ENCODE measurements at regions not wholly inside any gene's neighbourhood (a gene's known extent, or its start where the extent isn't known, plus 50 kb on each side); places are given as distances from the start of the nearest gene placed in this dataset.

- no peak for DNase-seq (ENCODE audit: low spot score)
- H3K4me3 ChIP-seq: no peak overlapping the region
- 90% methylated on average over 4 of the region's 4 CpGs for WGBS
- no peak overlapping the region for H3K27ac ChIP-seq
- H3K27me3 ChIP-seq (replicated peaks; ENCODE audit: insufficient read depth): no peaks in the 10 kb centered on the region
- H3K9me3 ChIP-seq: no peaks in the 10 kb centered on the region
- intact Hi-C loops (cut with DNase I): no loop called here
- no peaks in the 10 kb centered on the region for H3K4me1 ChIP-seq (replicated peaks)
- TF ChIP-seq CTCF (IDR thresholded peaks at IDR 0.05) (no peak), POLR2AphosphoS5 (IDR thresholded peaks at IDR 0.05) (no peak), POLR2A (IDR thresholded peaks at IDR 0.05) (no peak)
- no peaks in the 10 kb centered on the region for H3K36me3 ChIP-seq
Measured at GRCh38 chrX:7704205-7704604, 138.8 kb upstream of the VCX start.

- TF ChIP-seq POLR2A (IDR thresholded peaks at IDR 0.05) (no peak), CTCF (IDR thresholded peaks at IDR 0.05) (no peak), POLR2AphosphoS5 (IDR thresholded peaks at IDR 0.05) (no peak)
- intact Hi-C loops (cut with DNase I): no loop called here
- Histone ChIP-seq H3K27ac (no peak overlapping the region), H3K27me3 (replicated peaks; ENCODE audit: insufficient read depth) (no peaks in the 10 kb centered on the region), H3K9me3 (no peaks in the 10 kb centered on the region), H3K4me1 (replicated peaks) (no peaks in the 10 kb centered on the region), H3K4me3 (no peak overlapping the region), H3K36me3 (no peaks in the 10 kb centered on the region)
- no peak for DNase-seq (ENCODE audit: low spot score)
- WGBS: 93% methylated on average over 2 of the region's 2 CpGs
Measured at GRCh38 chrX:7698248-7698647, 144.7 kb upstream of the VCX start.

GRCh38 chrX:7690842-7691241 lies 152.1 kb upstream of the VCX start:
- Histone ChIP-seq H3K4me1 (replicated peaks) (no peaks in the 10 kb centered on the region), H3K9me3 (no peaks in the 10 kb centered on the region), H3K27ac (no peak overlapping the region), H3K27me3 (replicated peaks; ENCODE audit: insufficient read depth) (no peaks in the 10 kb centered on the region), H3K36me3 (no peaks in the 10 kb centered on the region), H3K4me3 (no peak overlapping the region)
- TF ChIP-seq CTCF (IDR thresholded peaks at IDR 0.05): no peak
- no peak for TF ChIP-seq POLR2A (IDR thresholded peaks at IDR 0.05)
- no peak for TF ChIP-seq POLR2AphosphoS5 (IDR thresholded peaks at IDR 0.05)
- intact Hi-C loops (cut with DNase I): no loop called here
- 30% methylated on average over 8 of the region's 8 CpGs for WGBS
- no peak for DNase-seq (ENCODE audit: low spot score)

- H3K4me3 ChIP-seq: no peak overlapping the region
- DNase-seq (ENCODE audit: low spot score): no peak
- 32% methylated on average over 4 of the region's 4 CpGs for WGBS
- intact Hi-C loops (cut with DNase I): no loop called here
- H3K27ac ChIP-seq: no peak overlapping the region
- H3K9me3 ChIP-seq: no peaks in the 10 kb centered on the region
- no peak for TF ChIP-seq POLR2A (IDR thresholded peaks at IDR 0.05)
- no peak for TF ChIP-seq POLR2AphosphoS5 (IDR thresholded peaks at IDR 0.05)
- no peak for TF ChIP-seq CTCF (IDR thresholded peaks at IDR 0.05)
- H3K36me3 ChIP-seq: no peaks in the 10 kb centered on the region
- no peaks in the 10 kb centered on the region for H3K27me3 ChIP-seq (replicated peaks; ENCODE audit: insufficient read depth)
- H3K4me1 ChIP-seq (replicated peaks): no peaks in the 10 kb centered on the region
Measured at GRCh38 chrX:7689791-7690412, 153.1 kb upstream of the VCX start.

GRCh38 chrX:7680181-7680580 lies 162.8 kb upstream of the VCX start:
- no peak for DNase-seq (ENCODE audit: low spot score)
- Histone ChIP-seq H3K4me3 (no peak overlapping the region), H3K9me3 (no peaks in the 10 kb centered on the region), H3K27ac (no peak overlapping the region), H3K4me1 (replicated peaks) (no peaks in the 10 kb centered on the region), H3K36me3 (no peaks in the 10 kb centered on the region), H3K27me3 (replicated peaks; ENCODE audit: insufficient read depth) (no peaks in the 10 kb centered on the region)
- intact Hi-C loops (cut with DNase I): no loop called here
- WGBS: 76% methylated on average over 4 of the region's 4 CpGs
- TF ChIP-seq CTCF (IDR thresholded peaks at IDR 0.05) (no peak), POLR2AphosphoS5 (IDR thresholded peaks at IDR 0.05) (no peak), POLR2A (IDR thresholded peaks at IDR 0.05) (no peak)

Measured in prostate gland (tissue), 2 donors.